ENCODE measurements at regions not wholly inside any gene's neighbourhood (a gene's known extent, or its start where the extent isn't known, plus 50 kb on each side); places are given as distances from the start of the nearest gene placed in this dataset.

- DNase-seq (ENCODE audit: extremely low read depth in 1 of 4, low spot score in 3 of 4): no peak
- ChIA-PET POLR2A (no interaction called here), CTCF (ENCODE audit: low intra/inter-chr PET ratio) (no interaction called here)
- Histone ChIP-seq H3K4me3 (no peak overlapping the region), H2AFZ (ENCODE audit: low read depth, low read length) (no peak overlapping the region), H3K9me3 (replicated peaks; ENCODE audit: control insufficient read depth, insufficient read depth, low read depth, low read length) (no peaks in the 10 kb centered on the region; the same call in 1 of the 2 replicates), H3K4me2 (ENCODE audit: insufficient read depth, low read length) (no peak overlapping the region), H4K20me1 (replicated peaks; ENCODE audit: control insufficient read depth, insufficient read depth, low read length) (no peaks in the 10 kb centered on the region), H3K4me1 (replicated peaks in 1 of 2; ENCODE audit: control insufficient read depth in 2 of 2, insufficient read depth in 2 of 2, low read length in 2 of 2) (no peaks in the 10 kb centered on the region), H3K9ac (ENCODE audit: insufficient read depth in 1 of 2, low read depth in 2 of 2, low read length in 2 of 2) (no peak overlapping the region), H3K27me3 (ENCODE audit: control insufficient read depth in 2 of 2, insufficient read depth in 2 of 2, low read length in 2 of 2) (no peaks in the 10 kb centered on the region), H3K27ac (ENCODE audit: extremely low read depth, low read depth, low read length) (no peak overlapping the region), H3K79me2 (ENCODE audit: control insufficient read depth, insufficient read depth, low read length) (no peaks in the 10 kb centered on the region), H3K36me3 (ENCODE audit: control insufficient read depth, insufficient read depth, low read length) (no peaks in the 10 kb centered on the region), H3K9me1 (ENCODE audit: control insufficient read depth, insufficient read depth, low read length) (no peaks in the 10 kb centered on the region)
- TF ChIP-seq RFX7 (CRISPR knock-in tag; IDR thresholded peaks at IDR 0.05): no peak
- BruUV-seq (replicated peaks): no TSS peak
- WGBS (ENCODE audit: insufficient coverage, low coverage, missing lambda C conversion rate): 2% methylated on average over 2 of the region's 2 CpGs
- no peak for ATAC-seq
- FAIRE-seq: no peak
- in situ Hi-C loops (cut with MboI): no loop called here
- intact Hi-C loops (cut with micrococcal nuclease): no loop called here
These were observed 204.3 kb upstream of the ZC3H15 start for GRCh38 chr2:186281726-186282125.

DNA sequence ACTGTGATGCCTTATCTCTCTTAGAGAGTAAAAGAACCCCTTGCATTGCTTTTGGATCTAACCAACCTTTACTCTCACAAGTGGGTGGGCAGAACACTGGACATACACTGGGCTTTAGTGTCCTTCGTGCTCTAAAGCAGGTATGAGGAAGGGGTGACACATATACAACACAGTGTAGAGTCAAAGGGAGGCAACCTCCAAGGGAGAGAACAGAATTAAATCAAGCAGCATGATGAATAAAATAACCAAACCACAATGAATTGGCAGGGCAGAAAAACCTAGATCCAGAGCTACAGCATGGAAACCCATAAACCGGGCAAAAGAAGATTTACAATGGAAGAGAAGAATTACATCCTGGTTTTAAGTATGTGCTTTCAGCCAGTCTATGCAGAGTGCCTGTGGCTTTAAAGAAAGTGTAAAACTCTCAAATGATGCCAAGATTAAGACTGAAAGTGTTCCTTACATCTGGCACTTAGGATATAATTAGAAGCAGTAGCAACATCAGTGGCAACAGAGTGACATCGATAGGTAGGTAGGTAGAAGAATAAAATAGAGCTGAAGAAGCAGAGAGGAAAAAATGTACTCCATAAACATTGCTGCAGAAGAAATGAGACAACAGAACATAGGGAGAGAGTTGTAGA is 191.7 kb upstream of the ZC3H15 start:
- in situ Hi-C loops (cut with MboI) (no loop called here), intact Hi-C loops (cut with micrococcal nuclease) (no loop called here)
- H3K4me1 ChIP-seq (replicated peaks in 1 of 2; ENCODE audit: control insufficient read depth in 2 of 2, insufficient read depth in 2 of 2, low read length in 2 of 2): no peaks in the 10 kb centered on the region
- CTCF ChIA-PET (ENCODE audit: low intra/inter-chr PET ratio): no interaction called here
- no peak for FAIRE-seq
- BruUV-seq (replicated peaks): no TSS peak
- 0% methylated on average over 3 of the region's 3 CpGs for WGBS (ENCODE audit: insufficient coverage, low coverage, missing lambda C conversion rate)
- no peak for DNase-seq (ENCODE audit: extremely low read depth in 1 of 4, low spot score in 3 of 4)
- ATAC-seq: no peak
- H3K4me2 ChIP-seq (ENCODE audit: insufficient read depth, low read length): no peak overlapping the region
- H3K4me3 ChIP-seq: no peak overlapping the region
- no peaks in the 10 kb centered on the region for H3K79me2 ChIP-seq (ENCODE audit: control insufficient read depth, insufficient read depth, low read length)
- no peaks in the 10 kb centered on the region for H3K9me1 ChIP-seq (ENCODE audit: control insufficient read depth, insufficient read depth, low read length)
- H3K9ac ChIP-seq (ENCODE audit: insufficient read depth in 1 of 2, low read depth in 2 of 2, low read length in 2 of 2): no peak overlapping the region
- TF ChIP-seq ZNF76 (CRISPR knock-in tag; IDR thresholded peaks at IDR 0.05; ENCODE audit: borderline replicate concordance): no peak
- no peak overlapping the region for H2AFZ ChIP-seq (ENCODE audit: low read depth, low read length)
- POLR2A ChIA-PET: interaction anchor here (1.0 kb wide), 1 partner anchor 16 kb away, joined by 3 read pairs; no protein-coding TSS in a partner anchor
- no peaks in the 10 kb centered on the region for H3K36me3 ChIP-seq (ENCODE audit: control insufficient read depth, insufficient read depth, low read length)
- H3K9me3 ChIP-seq (replicated peaks; ENCODE audit: control insufficient read depth, insufficient read depth, low read depth, low read length): no peaks in the 10 kb centered on the region
- no peaks in the 10 kb centered on the region for H4K20me1 ChIP-seq (replicated peaks; ENCODE audit: control insufficient read depth, insufficient read depth, low read length)
- no peaks in the 10 kb centered on the region for H3K27me3 ChIP-seq (ENCODE audit: control insufficient read depth in 2 of 2, insufficient read depth in 2 of 2, low read length in 2 of 2)
- H3K27ac ChIP-seq (ENCODE audit: extremely low read depth, low read depth, low read length): no peak overlapping the region
